ENCODE measurements at regions not wholly inside any gene's neighbourhood (a gene's known extent, or its start where the extent isn't known, plus 50 kb on each side); places are given as distances from the start of the nearest gene placed in this dataset.

DNA sequence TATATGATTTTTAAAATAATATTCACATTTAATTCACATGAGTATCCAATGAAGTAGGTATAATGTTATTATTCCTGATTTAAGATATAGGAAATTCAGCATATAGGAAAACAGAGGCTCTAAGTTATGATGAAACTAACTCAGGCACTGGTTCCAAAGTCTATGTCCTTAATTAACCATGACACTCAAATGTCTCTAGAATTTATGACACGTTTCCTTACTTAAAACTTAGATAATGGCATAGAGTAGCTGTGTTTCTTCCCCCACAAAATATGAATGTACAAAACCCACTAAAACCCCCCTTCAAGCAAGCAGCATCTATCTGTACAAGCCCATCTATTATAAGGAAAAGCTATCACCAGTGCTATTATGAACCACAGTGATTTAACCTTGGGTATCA is 72.9 kb upstream of the CDK1 start:
- DNase-seq = no peak
- no peak overlapping the region for H3K27ac ChIP-seq
- no peak overlapping the region for H3K4me3 ChIP-seq (ENCODE audit: low read depth, low read length)
- H3K36me3 ChIP-seq = no peaks in the 10 kb centered on the region
- no peaks in the 10 kb centered on the region for H3K9me3 ChIP-seq (ENCODE audit: severe bottlenecking)
- no peaks in the 10 kb centered on the region for H3K27me3 ChIP-seq (ENCODE audit: insufficient read depth, low read depth, severe bottlenecking)
- TF ChIP-seq, protein P1, sequence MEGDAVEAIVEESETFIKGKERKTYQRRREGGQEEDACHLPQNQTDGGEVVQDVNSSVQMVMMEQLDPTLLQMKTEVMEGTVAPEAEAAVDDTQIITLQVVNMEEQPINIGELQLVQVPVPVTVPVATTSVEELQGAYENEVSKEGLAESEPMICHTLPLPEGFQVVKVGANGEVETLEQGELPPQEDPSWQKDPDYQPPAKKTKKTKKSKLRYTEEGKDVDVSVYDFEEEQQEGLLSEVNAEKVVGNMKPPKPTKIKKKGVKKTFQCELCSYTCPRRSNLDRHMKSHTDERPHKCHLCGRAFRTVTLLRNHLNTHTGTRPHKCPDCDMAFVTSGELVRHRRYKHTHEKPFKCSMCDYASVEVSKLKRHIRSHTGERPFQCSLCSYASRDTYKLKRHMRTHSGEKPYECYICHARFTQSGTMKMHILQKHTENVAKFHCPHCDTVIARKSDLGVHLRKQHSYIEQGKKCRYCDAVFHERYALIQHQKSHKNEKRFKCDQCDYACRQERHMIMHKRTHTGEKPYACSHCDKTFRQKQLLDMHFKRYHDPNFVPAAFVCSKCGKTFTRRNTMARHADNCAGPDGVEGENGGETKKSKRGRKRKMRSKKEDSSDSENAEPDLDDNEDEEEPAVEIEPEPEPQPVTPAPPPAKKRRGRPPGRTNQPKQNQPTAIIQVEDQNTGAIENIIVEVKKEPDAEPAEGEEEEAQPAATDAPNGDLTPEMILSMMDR (IDR thresholded peaks at IDR 0.05; ENCODE audit: low read depth, low read length) = no peak

DNA sequence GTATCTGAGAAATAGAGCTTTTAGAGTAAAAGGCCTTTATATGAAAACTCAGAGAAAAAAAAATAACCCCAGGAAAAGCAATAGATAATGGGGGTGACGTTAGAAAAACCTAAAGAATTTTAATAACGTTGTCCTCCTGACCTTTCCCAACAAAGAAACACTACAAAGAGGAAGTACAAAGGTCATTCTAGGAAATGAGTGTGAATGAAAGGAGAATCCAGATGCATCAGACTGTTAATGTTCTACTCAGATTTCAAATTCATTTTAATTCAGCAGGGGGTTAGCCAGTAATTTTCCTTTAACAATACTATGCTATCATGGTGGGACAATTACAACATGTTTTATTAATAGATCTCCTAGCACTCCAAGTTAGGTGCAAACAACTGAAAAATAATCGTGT is 73.8 kb upstream of the CDK1 start:
- H3K4me3 ChIP-seq (ENCODE audit: low read depth, low read length) = no peak overlapping the region
- no peaks in the 10 kb centered on the region for H3K27me3 ChIP-seq (ENCODE audit: insufficient read depth, low read depth, severe bottlenecking)
- H3K27ac ChIP-seq = no peak overlapping the region
- no peak for DNase-seq
- H3K9me3 ChIP-seq (ENCODE audit: severe bottlenecking) = no peaks in the 10 kb centered on the region
- TF ChIP-seq, protein P1 (IDR thresholded peaks at IDR 0.05; ENCODE audit: low read depth, low read length) = no peak
- no peaks in the 10 kb centered on the region for H3K36me3 ChIP-seq

DNA sequence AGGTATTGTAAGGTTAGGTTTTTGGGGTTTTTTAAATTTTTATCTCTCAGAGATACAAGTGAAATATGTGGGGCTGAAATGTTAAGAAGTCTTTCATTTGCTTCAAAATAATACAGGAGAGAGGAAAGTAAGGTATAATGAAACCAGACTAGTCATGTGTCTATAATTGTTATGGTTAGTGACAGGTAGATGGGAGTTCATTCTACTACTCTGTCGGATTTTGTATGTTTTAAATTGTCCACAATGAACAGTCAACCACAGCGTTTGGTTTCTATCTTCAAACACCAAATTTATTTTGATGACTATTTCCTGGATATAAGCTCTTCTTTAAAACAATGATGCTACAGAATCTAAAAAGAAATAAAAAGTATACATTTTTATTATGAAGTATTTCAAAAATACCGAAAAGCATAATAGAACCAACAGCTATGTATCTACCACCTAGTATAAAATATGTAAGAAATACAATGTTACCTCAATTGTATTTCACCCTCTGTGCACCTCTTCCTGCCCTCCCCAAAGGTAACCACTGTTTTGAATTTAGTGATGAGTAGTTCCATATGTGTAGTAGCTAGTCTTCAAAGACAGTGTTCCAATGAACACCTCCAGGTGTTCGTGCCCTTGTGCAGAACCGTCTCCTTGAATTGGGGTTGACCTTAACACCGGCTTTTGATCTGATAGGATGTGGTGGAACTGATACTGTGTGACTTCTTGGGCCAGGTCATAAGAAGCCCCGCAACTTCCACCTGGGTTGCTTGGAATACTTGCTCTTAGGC is 74.8 kb upstream of the CDK1 start:
- Histone ChIP-seq H3K27ac (no peak overlapping the region), H3K36me3 (no peaks in the 10 kb centered on the region), H3K9me3 (ENCODE audit: severe bottlenecking) (no peaks in the 10 kb centered on the region), H3K4me3 (ENCODE audit: low read depth, low read length) (no peak overlapping the region), H3K27me3 (ENCODE audit: insufficient read depth, low read depth, severe bottlenecking) (no peaks in the 10 kb centered on the region)
- TF ChIP-seq, protein P1 (IDR thresholded peaks at IDR 0.05; ENCODE audit: low read depth, low read length) = no peak
- DNase-seq = no peak

DNA sequence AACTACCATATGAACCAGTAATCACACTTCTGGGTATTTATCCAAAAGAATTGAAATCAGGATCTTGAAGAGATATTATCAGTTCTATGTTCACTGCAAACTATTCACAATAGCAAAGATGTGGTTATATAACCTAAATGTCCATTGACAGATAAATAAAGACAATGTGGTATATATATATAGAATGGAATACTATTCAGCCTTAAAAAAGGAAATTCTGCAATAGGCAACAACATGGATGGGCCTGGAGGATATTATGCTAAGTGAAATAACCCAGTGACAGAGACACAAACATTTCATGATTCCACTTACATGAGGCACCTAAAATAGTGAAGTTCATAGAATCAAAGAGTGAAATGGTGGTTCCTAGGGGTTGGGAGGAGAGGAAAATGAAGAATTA is 90.6 kb upstream of the CDK1 start:
- DNase-seq = no peak
- no peaks in the 10 kb centered on the region for H3K36me3 ChIP-seq
- TF ChIP-seq, protein P1 (IDR thresholded peaks at IDR 0.05; ENCODE audit: low read depth, low read length) = no peak
- H3K4me3 ChIP-seq (ENCODE audit: low read depth, low read length) = no peak overlapping the region
- H3K9me3 ChIP-seq (ENCODE audit: severe bottlenecking) = no peaks in the 10 kb centered on the region
- H3K27me3 ChIP-seq (ENCODE audit: insufficient read depth, low read depth, severe bottlenecking) = no peaks in the 10 kb centered on the region
- no peak overlapping the region for H3K27ac ChIP-seq

DNA sequence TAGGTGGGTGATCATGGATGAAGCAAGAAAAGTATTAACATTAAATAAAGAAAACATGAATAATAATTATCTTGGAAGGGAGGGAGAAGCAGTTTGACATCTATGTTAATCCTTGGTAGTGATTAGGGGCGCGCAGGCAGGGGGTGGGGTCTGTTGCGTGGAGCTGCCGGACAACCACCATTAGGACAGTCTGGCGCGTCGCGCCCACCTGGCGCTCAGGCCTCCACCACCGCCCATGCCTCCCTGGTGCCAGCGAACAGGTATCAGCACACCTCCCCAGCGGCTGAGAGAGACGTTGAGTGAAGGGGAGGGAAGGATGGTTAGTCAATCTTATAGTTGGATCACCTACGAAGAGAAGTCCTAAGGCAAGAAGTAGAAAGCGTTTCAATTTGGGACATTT is 94.2 kb upstream of the CDK1 start:
- no peak overlapping the region for H3K27ac ChIP-seq
- H3K4me3 ChIP-seq (ENCODE audit: low read depth, low read length) = no peak overlapping the region
- H3K9me3 ChIP-seq (ENCODE audit: severe bottlenecking) = no peaks in the 10 kb centered on the region
- no peak for DNase-seq
- TF ChIP-seq, protein P1 (IDR thresholded peaks at IDR 0.05; ENCODE audit: low read depth, low read length) = no peak
- no peaks in the 10 kb centered on the region for H3K36me3 ChIP-seq
- H3K27me3 ChIP-seq (ENCODE audit: insufficient read depth, low read depth, severe bottlenecking) = no peaks in the 10 kb centered on the region

DNA sequence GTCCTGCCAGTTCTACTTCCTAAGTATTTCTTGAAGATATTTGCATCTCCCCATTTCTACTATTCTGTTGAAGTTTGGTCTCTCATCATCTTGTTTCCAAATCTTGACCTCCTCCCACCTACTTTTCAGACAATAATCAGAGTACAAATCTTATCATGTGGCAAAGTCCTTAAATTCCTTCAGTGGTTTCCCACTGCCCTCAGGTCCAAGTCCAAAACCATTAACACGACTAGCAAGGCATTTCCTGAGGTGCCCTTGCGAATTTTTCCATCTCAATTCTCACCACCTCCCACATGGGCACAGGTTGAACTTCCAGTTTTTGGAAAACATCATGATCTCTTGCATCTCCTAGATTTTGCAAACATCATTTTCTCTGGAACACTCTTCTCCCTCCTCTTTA is 97.2 kb upstream of the CDK1 start:
- Histone ChIP-seq H3K36me3 (no peaks in the 10 kb centered on the region), H3K9me3 (ENCODE audit: severe bottlenecking) (no peaks in the 10 kb centered on the region), H3K4me3 (ENCODE audit: low read depth, low read length) (no peak overlapping the region), H3K27ac (no peak overlapping the region), H3K27me3 (ENCODE audit: insufficient read depth, low read depth, severe bottlenecking) (no peaks in the 10 kb centered on the region)
- TF ChIP-seq, protein P1 (IDR thresholded peaks at IDR 0.05; ENCODE audit: low read depth, low read length) = no peak
- no peak for DNase-seq
